ENCODE measurements at regions not wholly inside any gene's neighbourhood (a gene's known extent, or its start where the extent isn't known, plus 50 kb on each side); places are given as distances from the start of the nearest gene placed in this dataset.

DNA sequence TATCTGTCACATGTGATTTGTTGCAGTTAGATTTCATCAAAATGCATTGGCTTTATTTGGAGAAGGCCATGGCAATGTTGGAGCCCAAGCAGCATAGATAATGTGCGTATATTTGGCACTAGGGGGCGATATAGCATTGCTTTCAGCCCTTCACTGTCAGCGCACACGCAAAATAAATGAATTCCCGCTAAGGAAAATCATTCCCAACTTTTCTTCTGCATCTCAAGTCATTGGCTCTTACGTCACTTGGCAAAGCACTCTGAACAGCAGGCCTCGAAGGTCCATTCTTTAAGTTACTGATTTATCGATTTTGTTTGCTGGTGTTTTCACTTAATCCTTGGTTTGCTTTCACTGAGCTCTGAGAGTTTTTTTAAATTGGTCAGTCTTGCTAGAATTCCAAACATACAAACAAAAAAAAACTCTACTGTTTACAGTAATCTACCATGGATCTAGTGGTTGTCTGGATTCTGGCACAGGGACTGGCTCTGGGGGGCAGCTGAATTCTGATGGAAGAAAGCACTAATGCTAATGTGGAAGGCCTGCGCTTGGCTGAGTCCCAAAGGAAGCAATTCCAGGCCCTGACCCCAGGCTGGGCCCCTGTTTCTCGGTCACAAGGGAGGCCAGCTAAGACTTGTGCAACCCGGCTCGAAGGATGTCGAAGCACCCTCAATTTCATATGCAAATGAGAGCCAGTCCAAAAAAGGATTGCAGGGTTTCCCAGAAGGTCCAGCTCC lies 97.7 kb upstream of the IPO5 start:
- Histone ChIP-seq H3K36me3 (ENCODE audit: insufficient read depth, low read length) (no peaks in the 10 kb centered on the region), H3K27me3 (ENCODE audit: insufficient read depth, low read length) (no peaks in the 10 kb centered on the region), H3K4me3 (ENCODE audit: low read length) (no peak overlapping the region), H3K4me1 (ENCODE audit: insufficient read depth, low read length) (peaks cover 7% of the 10 kb centered on the region), H2AFZ (ENCODE audit: low read depth, low read length) (no peak overlapping the region), H3K9me3 (ENCODE audit: low read length) (no peaks in the 10 kb centered on the region)

- Histone ChIP-seq H3K4me3 (ENCODE audit: low read length) (no peak overlapping the region), H2AFZ (ENCODE audit: low read depth, low read length) (no peak overlapping the region), H3K36me3 (ENCODE audit: insufficient read depth, low read length) (no peaks in the 10 kb centered on the region), H3K27me3 (ENCODE audit: insufficient read depth, low read length) (no peaks in the 10 kb centered on the region), H3K4me1 (ENCODE audit: insufficient read depth, low read length) (peaks cover 7% of the 10 kb centered on the region), H3K9me3 (ENCODE audit: low read length) (no peaks in the 10 kb centered on the region)
Observed at GRCh38 chr13:97856304-97856675, 97.2 kb upstream of the IPO5 start.

DNA sequence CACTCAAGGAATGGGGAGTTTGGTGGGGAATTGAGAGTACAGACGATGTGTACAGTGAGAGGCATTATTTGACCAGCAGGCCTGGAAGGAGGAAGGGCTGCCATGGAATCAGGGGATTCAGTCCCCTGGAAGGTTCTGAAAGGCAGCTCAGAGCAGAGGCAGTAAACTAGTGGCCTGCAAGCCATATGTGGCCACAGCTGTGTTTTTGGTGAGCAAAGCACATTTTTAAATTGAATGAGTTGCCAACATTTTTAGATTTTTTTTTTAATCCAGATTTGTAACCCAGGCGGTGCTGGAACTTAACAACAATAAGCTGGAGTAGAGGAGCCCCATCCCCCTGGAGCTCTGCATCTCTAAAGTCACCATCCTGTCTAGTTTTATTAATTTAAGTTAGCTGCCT lies 95.3 kb upstream of the IPO5 start:
- no peak overlapping the region for H2AFZ ChIP-seq (ENCODE audit: low read depth, low read length)
- H3K9me3 ChIP-seq (ENCODE audit: low read length) = no peaks in the 10 kb centered on the region
- H3K4me1 ChIP-seq (ENCODE audit: insufficient read depth, low read length) = peaks cover 7% of the 10 kb centered on the region
- H3K27me3 ChIP-seq (ENCODE audit: insufficient read depth, low read length) = no peaks in the 10 kb centered on the region
- no peaks in the 10 kb centered on the region for H3K36me3 ChIP-seq (ENCODE audit: insufficient read depth, low read length)
- H3K4me3 ChIP-seq (ENCODE audit: low read length) = no peak overlapping the region

DNA sequence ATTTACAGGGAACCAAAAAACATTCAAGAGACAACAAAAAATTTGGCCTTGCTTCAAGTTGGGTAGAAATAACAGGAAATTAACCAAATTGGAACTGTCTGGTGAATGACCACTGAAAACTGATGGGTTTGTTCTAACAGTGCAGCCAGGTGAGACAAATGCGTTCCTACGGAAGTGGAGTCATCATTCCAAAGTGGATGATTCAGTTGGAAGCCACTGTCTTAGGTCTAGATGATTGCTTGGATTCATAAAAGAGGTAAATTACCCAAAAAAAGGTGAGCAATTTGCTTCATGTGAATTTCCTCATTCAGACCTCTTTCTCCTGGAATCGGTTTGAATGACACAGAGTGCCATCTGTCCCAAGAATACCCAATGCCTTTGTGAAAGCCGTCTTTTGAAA lies 87.1 kb upstream of the IPO5 start:
- no peaks in the 10 kb centered on the region for H3K4me1 ChIP-seq (ENCODE audit: insufficient read depth, low read length)
- H3K4me3 ChIP-seq (ENCODE audit: low read length) = no peak overlapping the region
- H3K27me3 ChIP-seq (ENCODE audit: insufficient read depth, low read length) = no peaks in the 10 kb centered on the region
- H2AFZ ChIP-seq (ENCODE audit: low read depth, low read length) = no peak overlapping the region
- peaks cover 3% of the 10 kb centered on the region for H3K9me3 ChIP-seq (ENCODE audit: low read length)
- no peaks in the 10 kb centered on the region for H3K36me3 ChIP-seq (ENCODE audit: insufficient read depth, low read length)

DNA sequence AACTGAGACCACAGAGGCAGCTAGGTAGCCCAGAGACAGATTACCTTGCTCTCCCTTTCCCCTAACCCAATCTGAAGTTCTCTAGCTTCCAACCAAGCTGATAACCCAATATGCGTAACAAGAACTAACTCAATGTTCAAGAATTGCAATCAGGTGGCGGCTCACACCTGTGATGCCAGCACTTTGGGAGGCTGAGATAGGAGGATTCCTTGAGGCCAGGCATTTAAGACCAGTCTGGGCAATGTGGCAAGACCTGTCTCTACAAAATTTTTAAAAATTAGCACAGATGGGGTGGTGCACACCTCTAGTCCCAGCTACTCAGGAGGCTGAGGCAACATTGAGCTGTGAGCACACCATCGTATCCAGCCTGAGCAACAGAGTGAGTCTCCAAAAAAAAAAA lies 86.7 kb upstream of the IPO5 start:
- no peak overlapping the region for H3K4me3 ChIP-seq (ENCODE audit: low read length)
- H2AFZ ChIP-seq (ENCODE audit: low read depth, low read length) = no peak overlapping the region
- no peaks in the 10 kb centered on the region for H3K36me3 ChIP-seq (ENCODE audit: insufficient read depth, low read length)
- no peaks in the 10 kb centered on the region for H3K27me3 ChIP-seq (ENCODE audit: insufficient read depth, low read length)
- H3K4me1 ChIP-seq (ENCODE audit: insufficient read depth, low read length) = no peaks in the 10 kb centered on the region
- H3K9me3 ChIP-seq (ENCODE audit: low read length) = peaks cover 3% of the 10 kb centered on the region

- no peaks in the 10 kb centered on the region for H3K27me3 ChIP-seq (ENCODE audit: insufficient read depth, low read length)
- H2AFZ ChIP-seq (ENCODE audit: low read depth, low read length) = no peak overlapping the region
- H3K9me3 ChIP-seq (ENCODE audit: low read length) = peaks cover 2% of the 10 kb centered on the region
- H3K4me3 ChIP-seq (ENCODE audit: low read length) = no peak overlapping the region
- H3K4me1 ChIP-seq (ENCODE audit: insufficient read depth, low read length) = no peaks in the 10 kb centered on the region
- H3K36me3 ChIP-seq (ENCODE audit: insufficient read depth, low read length) = no peaks in the 10 kb centered on the region
Observed at GRCh38 chr13:97873398-97873797, 80.1 kb upstream of the IPO5 start.

DNA sequence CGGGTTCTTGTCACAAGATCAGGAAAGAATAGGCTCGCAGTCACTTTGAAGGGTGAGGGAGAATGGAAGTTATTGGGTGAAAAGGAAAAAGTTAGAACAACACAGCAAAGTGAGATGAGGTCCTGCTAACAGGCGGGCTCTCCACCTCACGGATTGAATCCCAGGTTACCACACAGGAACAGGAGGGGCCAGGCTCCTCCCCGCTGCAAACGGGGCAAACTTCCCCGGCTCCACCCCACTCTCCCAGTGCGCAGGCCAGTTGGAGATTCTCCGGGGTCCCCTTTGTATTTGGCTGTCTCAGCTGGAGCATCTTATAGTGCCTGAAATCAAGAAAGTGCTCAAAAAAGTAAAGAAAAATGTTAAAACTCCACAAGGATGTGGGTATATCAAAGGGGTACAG lies 78.3 kb upstream of the IPO5 start:
- Histone ChIP-seq H3K9me3 (ENCODE audit: low read length) (no peaks in the 10 kb centered on the region), H2AFZ (ENCODE audit: low read depth, low read length) (no peak overlapping the region), H3K4me3 (ENCODE audit: low read length) (no peak overlapping the region), H3K27me3 (ENCODE audit: insufficient read depth, low read length) (no peaks in the 10 kb centered on the region), H3K4me1 (ENCODE audit: insufficient read depth, low read length) (no peaks in the 10 kb centered on the region), H3K36me3 (ENCODE audit: insufficient read depth, low read length) (no peaks in the 10 kb centered on the region)

DNA sequence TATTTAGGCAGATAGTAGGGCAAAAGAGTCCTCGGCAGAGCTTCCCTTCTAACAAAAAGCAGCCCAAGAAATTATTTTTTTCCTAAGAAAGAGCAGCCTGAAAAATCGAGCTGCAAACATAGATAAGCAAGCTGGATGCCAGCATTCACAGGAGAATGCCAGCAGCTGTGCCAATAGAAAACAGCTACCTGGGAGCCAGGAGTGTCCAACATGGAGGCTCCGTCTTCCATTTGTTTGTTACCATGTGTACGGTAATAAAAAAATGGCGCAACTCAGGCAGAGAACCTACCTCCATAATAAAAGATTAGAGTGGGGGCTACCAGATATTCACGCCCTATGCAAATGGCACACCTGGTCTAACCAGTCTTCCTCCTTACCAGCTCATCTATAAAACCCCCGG lies 77.6 kb upstream of the IPO5 start:
- H2AFZ ChIP-seq (ENCODE audit: low read depth, low read length) = no peak overlapping the region
- H3K9me3 ChIP-seq (ENCODE audit: low read length) = no peaks in the 10 kb centered on the region
- H3K36me3 ChIP-seq (ENCODE audit: insufficient read depth, low read length) = no peaks in the 10 kb centered on the region
- no peak overlapping the region for H3K4me3 ChIP-seq (ENCODE audit: low read length)
- H3K4me1 ChIP-seq (ENCODE audit: insufficient read depth, low read length) = no peaks in the 10 kb centered on the region
- no peaks in the 10 kb centered on the region for H3K27me3 ChIP-seq (ENCODE audit: insufficient read depth, low read length)

DNA sequence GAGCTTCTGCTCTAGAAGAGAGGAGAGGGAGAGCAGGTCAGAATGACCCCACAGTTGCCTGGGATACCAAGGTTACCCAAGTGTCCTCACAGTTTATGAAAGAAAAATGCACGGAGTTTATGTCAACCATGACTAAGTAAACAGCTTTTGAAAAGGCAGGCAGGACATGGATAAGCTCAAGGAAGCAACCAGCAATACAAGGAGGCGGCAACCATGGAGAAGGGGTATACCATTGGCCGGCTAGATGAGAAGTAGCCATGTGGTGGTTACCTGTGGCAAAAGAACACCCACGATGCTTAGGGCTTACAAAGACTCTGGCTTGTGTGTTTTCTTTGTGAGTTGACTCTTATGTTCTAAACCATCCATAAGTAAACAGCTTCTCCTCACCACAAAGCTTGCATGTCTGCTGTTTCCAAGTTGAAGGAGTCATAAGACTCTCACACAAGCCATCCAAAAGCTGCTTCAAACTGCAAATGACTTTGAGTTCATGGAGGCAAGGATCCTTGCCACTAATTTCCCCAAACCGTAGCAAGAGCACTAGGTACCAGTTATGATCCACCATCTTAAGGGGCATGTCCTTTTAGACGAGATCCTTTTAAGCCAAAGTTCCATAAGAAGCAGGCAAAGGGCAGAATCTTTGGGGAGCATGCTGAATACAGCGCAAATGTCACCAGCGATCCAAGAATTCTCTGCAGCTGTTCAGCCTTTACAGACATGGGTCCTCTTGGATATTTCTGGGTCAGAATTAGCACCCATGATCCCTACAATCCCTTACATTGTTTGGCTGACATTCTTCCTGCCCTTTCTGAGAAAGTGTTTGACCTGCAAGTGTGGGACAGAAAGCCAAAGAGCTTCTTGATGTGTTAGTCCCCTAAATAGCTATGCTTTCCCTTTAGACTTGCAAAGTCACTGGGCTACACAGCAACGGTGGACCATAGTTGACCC lies 74.8 kb upstream of the IPO5 start:
- no peaks in the 10 kb centered on the region for H3K9me3 ChIP-seq (ENCODE audit: low read length)
- H3K4me3 ChIP-seq (ENCODE audit: low read length) = no peak overlapping the region
- no peaks in the 10 kb centered on the region for H3K36me3 ChIP-seq (ENCODE audit: insufficient read depth, low read length)
- no peak overlapping the region for H2AFZ ChIP-seq (ENCODE audit: low read depth, low read length)
- H3K27me3 ChIP-seq (ENCODE audit: insufficient read depth, low read length) = no peaks in the 10 kb centered on the region
- no peaks in the 10 kb centered on the region for H3K4me1 ChIP-seq (ENCODE audit: insufficient read depth, low read length)

DNA sequence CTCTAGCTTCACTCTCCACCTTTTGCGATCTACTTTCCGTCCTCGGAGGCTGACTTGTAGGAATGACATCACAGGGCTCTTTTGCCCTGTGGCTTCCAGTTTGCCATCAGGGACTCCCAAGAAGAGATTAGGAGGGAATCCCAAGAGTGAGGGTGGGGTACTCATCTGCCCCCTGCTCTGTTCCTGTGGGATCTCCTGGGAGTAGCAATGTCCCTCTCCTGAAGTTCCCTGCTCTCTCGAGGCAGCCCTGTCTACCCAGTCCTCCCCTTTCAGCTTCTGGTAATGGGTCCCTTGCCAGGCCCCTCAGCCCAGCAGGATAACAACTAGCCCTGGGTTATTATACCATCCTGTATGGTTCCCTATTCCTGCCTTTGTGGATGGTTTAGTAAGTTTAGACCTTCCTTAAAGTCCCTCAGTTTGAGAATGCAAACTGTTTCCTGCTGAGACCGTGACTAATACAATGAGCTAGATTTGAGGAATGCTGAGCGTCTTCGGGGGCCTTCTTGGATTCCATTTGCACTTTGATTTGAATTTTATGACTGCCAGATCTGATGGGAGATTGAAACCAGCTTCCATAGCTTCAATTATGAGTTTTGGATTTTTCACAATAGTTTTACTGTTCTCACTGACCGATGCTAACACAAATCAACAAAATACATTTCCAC lies 73.7 kb upstream of the IPO5 start:
- H3K4me3 ChIP-seq (ENCODE audit: low read length) = no peak overlapping the region
- H3K27me3 ChIP-seq (ENCODE audit: insufficient read depth, low read length) = no peaks in the 10 kb centered on the region
- no peaks in the 10 kb centered on the region for H3K9me3 ChIP-seq (ENCODE audit: low read length)
- no peak overlapping the region for H2AFZ ChIP-seq (ENCODE audit: low read depth, low read length)
- no peaks in the 10 kb centered on the region for H3K36me3 ChIP-seq (ENCODE audit: insufficient read depth, low read length)
- H3K4me1 ChIP-seq (ENCODE audit: insufficient read depth, low read length) = no peaks in the 10 kb centered on the region

DNA sequence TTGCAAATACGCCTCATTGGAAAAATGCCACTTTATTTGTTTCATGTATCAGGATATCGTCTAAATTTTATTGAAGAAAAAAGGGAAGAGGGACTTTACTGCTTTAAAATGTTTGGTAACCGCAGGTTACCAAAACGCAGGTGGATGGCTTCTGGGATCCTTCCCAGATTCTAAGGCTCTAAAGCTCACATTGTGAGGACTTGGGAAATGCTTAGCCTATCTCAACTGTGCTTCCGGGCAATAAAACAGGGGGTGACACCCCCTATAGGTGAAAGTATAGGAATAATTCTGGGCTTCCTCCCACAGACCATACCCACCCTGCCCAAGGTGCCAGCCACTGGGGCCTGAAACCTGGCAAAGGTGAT lies 73.2 kb upstream of the IPO5 start:
- H3K27me3 ChIP-seq (ENCODE audit: insufficient read depth, low read length) = no peaks in the 10 kb centered on the region
- H3K4me3 ChIP-seq (ENCODE audit: low read length) = no peak overlapping the region
- H3K4me1 ChIP-seq (ENCODE audit: insufficient read depth, low read length) = no peaks in the 10 kb centered on the region

GRCh38 chr13:97881556-97881955 lies 71.9 kb upstream of the IPO5 start:
- no peaks in the 10 kb centered on the region for H3K4me1 ChIP-seq (ENCODE audit: insufficient read depth, low read length)
- H3K27me3 ChIP-seq (ENCODE audit: insufficient read depth, low read length) = no peaks in the 10 kb centered on the region
- H2AFZ ChIP-seq (ENCODE audit: low read depth, low read length) = no peak overlapping the region
- H3K36me3 ChIP-seq (ENCODE audit: insufficient read depth, low read length) = no peaks in the 10 kb centered on the region
- no peak overlapping the region for H3K4me3 ChIP-seq (ENCODE audit: low read length)
- H3K9me3 ChIP-seq (ENCODE audit: low read length) = no peaks in the 10 kb centered on the region

More for the DNA sequence above, 73.2 kb upstream of the IPO5 start:
- no peak overlapping the region for H2AFZ ChIP-seq (ENCODE audit: low read depth, low read length)
- H3K9me3 ChIP-seq (ENCODE audit: low read length) = no peaks in the 10 kb centered on the region
- H3K36me3 ChIP-seq (ENCODE audit: insufficient read depth, low read length) = no peaks in the 10 kb centered on the region

DNA sequence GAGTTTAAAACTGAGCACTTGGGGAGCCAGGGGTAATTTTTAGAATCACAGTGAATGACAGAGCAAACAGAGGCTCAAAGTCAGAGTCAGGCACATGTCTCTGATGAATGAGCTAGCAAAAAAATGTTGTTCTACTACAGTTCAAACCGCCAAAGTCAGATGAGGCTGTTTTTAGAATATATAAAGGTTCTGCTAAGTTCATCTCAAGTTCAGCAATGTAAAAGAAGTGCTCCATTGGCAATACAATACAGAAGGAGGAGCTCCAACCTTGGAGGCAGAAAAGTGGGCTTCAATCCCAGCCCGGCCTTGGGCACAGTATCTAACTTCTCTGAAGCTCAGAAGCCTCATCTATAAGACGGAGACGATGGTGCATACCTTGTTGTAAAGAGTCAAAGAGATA lies 70.1 kb upstream of the IPO5 start:
- H3K36me3 ChIP-seq (ENCODE audit: insufficient read depth, low read length) = no peaks in the 10 kb centered on the region
- no peak overlapping the region for H2AFZ ChIP-seq (ENCODE audit: low read depth, low read length)
- no peaks in the 10 kb centered on the region for H3K4me1 ChIP-seq (ENCODE audit: insufficient read depth, low read length)
- no peaks in the 10 kb centered on the region for H3K9me3 ChIP-seq (ENCODE audit: low read length)
- no peak overlapping the region for H3K4me3 ChIP-seq (ENCODE audit: low read length)
- H3K27me3 ChIP-seq (ENCODE audit: insufficient read depth, low read length) = no peaks in the 10 kb centered on the region

Measured in neuron (in vitro differentiated cells).